ENCODE measurements at regions not wholly inside any gene's neighbourhood (a gene's known extent, or its start where the extent isn't known, plus 50 kb on each side); places are given as distances from the start of the nearest gene placed in this dataset.

- no peak for FAIRE-seq
- WGBS (ENCODE audit: insufficient coverage, low coverage, missing lambda C conversion rate), result 0% methylated on average over 2 of the region's 2 CpGs
Observed at GRCh38 chr1:157920748-157921147, 72.7 kb upstream of the KIRREL1 start.

More at GRCh38 chr1:157920748-157921147, 72.7 kb upstream of the KIRREL1 start:
- no TSS peak for BruUV-seq (replicated peaks)
- peaks cover 0 to 12% of the 10 kb centered on the region in 2 experiments; a peak in 3 of 5 replicates for H3K27me3 ChIP-seq (ENCODE audit: control insufficient read depth in 2 of 2, insufficient read depth in 2 of 2, low read length in 2 of 2)
- H3K9ac ChIP-seq (ENCODE audit: insufficient read depth in 1 of 2, low read depth in 2 of 2, low read length in 2 of 2), result no peak overlapping the region
- CTCF ChIA-PET (ENCODE audit: low intra/inter-chr PET ratio), result no interaction called here
- no peak overlapping the region for H3K4me3 ChIP-seq
- intact Hi-C loops (cut with micrococcal nuclease) (no loop called here), in situ Hi-C loops (cut with MboI) (no loop called here)
- H3K4me2 ChIP-seq (ENCODE audit: insufficient read depth, low read length), result no peak overlapping the region
- peaks cover 3 to 8% of the 10 kb centered on the region in 2 experiments; a peak in 3 of 5 replicates for H3K4me1 ChIP-seq (replicated peaks in 1 of 2; ENCODE audit: control insufficient read depth in 2 of 2, insufficient read depth in 2 of 2, low read length in 2 of 2)
- POLR2A ChIA-PET, result interaction anchor here (1.5 kb wide), 1 partner anchor 10 kb away, joined by 5 read pairs; no protein-coding TSS in a partner anchor
- ATAC-seq (no peak), DNase-seq (ENCODE audit: extremely low read depth in 1 of 4, low spot score in 3 of 4) (no peak)
- H3K9me1 ChIP-seq (ENCODE audit: control insufficient read depth, insufficient read depth, low read length), result no peaks in the 10 kb centered on the region
- no peak overlapping the region for H2AFZ ChIP-seq (ENCODE audit: low read depth, low read length)
- TF ChIP-seq SIN3B (IDR thresholded peaks at IDR 0.05; ENCODE audit: low read depth), result no peak
- TF ChIP-seq NCOA2 (IDR thresholded peaks at IDR 0.05; ENCODE audit: partially characterized antibody in 2 of 2), result no peak
- no peak for TF ChIP-seq ZNF740 (CRISPR knock-in tag; IDR thresholded peaks at IDR 0.05)
- no peak for TF ChIP-seq ZNF740 (tag; IDR thresholded peaks at IDR 0.05)
- no peak for TF ChIP-seq GABPB1 (CRISPR knock-in tag; IDR thresholded peaks at IDR 0.05)
- no peak for TF ChIP-seq BRF2 (IDR thresholded peaks at IDR 0.05; ENCODE audit: borderline replicate concordance, insufficient read depth, insufficient read length)
- TF ChIP-seq MEF2D (tag; conservative IDR thresholded peaks at IDR 0.05; ENCODE audit: low read depth), result no peak
- no peak for TF ChIP-seq E4F1 (CRISPR knock-in tag; IDR thresholded peaks at IDR 0.05; ENCODE audit: borderline replicate concordance)
- no peak for TF ChIP-seq ILK (tag; IDR thresholded peaks at IDR 0.05; ENCODE audit: borderline replicate concordance, low read depth)
- no peak overlapping the region for H3K27ac ChIP-seq (ENCODE audit: extremely low read depth, low read depth, low read length)
- no peaks in the 10 kb centered on the region for H3K79me2 ChIP-seq (ENCODE audit: control insufficient read depth, insufficient read depth, low read length)
- no peaks in the 10 kb centered on the region for H3K9me3 ChIP-seq (replicated peaks; ENCODE audit: control insufficient read depth, insufficient read depth, low read depth, low read length)
- no peaks in the 10 kb centered on the region for H3K36me3 ChIP-seq (ENCODE audit: control insufficient read depth, insufficient read depth, low read length)
- H4K20me1 ChIP-seq (replicated peaks; ENCODE audit: control insufficient read depth, insufficient read depth, low read length), result no peaks in the 10 kb centered on the region
